ENCODE measurements at regions not wholly inside any gene's neighbourhood (a gene's known extent, or its start where the extent isn't known, plus 50 kb on each side); places are given as distances from the start of the nearest gene placed in this dataset.

GRCh38 chr3:181564222-181564621 is 147.5 kb upstream of the SOX2 start:
- no peaks in the 10 kb centered on the region for H3K9me2 ChIP-seq (replicated peaks; ENCODE audit: insufficient read depth, low read length)
- H3K9me3 ChIP-seq (ENCODE audit: insufficient read depth, low read length) = no peaks in the 10 kb centered on the region
- H3K4me3 ChIP-seq (ENCODE audit: insufficient read depth, low read length, poor library complexity, severe bottlenecking) = no peak overlapping the region
- no peaks in the 10 kb centered on the region for H3K36me3 ChIP-seq (ENCODE audit: low read length)
- no peak overlapping the region for H3K27ac ChIP-seq (ENCODE audit: low read depth, low read length)
- no peaks in the 10 kb centered on the region for H3K79me2 ChIP-seq (ENCODE audit: insufficient read depth, low read length)
- TF ChIP-seq CTCF (IDR thresholded peaks at IDR 0.05; ENCODE audit: insufficient read depth, low read length, poor library complexity, severe bottlenecking) (no peak), EZH2phosphoT487 (conservative IDR thresholded peaks at IDR 0.05; ENCODE audit: low read length) (no peak)
- H2AFZ ChIP-seq (ENCODE audit: low read depth, low read length, severe bottlenecking) = no peak overlapping the region
- H3F3A ChIP-seq (ENCODE audit: insufficient read depth) = no peaks in the 10 kb centered on the region
- H4K20me1 ChIP-seq (ENCODE audit: low read depth, low read length) = no peaks in the 10 kb centered on the region
- no peaks in the 10 kb centered on the region for H3K27me3 ChIP-seq (ENCODE audit: low read length)
- no peak overlapping the region for H3K9ac ChIP-seq (ENCODE audit: low read length)
- H3K4me2 ChIP-seq (ENCODE audit: low read depth, low read length, poor library complexity, severe bottlenecking) = no peak overlapping the region

DNA sequence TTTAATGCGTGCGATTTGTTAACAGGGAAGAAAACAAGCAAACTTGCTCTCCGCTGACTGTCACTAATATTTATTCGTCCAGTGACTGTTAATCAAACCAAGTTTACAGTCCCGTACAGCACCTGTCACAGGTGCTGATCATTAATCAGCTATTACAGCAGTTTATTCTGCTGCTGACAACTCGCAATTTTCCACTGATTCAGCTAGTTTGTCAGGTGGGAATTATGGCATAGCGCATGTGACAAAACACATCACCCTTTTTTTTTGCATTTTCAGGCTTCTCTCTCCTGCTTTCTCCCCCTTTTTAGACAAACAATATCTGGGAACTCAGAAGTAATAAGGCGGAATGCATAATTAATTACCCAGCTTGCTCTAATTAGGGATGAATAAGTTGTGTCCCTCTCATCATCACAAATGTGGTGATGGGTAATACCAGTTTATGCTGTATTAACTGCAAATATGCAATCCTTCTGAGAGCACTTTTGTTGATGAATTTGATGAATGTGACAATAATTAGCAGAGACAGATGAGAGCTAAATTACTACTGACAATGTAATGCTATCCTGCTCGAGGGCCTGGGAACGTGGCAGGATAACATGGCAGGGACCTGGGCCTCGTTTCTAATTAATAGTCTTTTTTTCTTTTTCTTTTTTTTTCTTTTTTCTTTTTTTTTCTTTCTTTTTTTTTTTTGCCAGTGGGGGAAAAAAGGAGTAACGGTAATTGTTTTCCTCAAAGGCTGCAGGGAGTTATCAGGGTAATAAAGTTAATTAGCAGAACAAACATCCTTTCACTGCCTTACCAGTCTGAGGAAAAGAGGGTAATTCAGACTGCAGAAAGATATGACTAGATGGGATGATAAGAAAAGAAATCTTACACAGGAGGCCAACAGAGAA is 150.3 kb upstream of the SOX2 start:
- TF ChIP-seq EZH2phosphoT487 (conservative IDR thresholded peaks at IDR 0.05; ENCODE audit: low read length) (no peak), CTCF (IDR thresholded peaks at IDR 0.05; ENCODE audit: insufficient read depth, low read length, poor library complexity, severe bottlenecking) (no peak)
- Histone ChIP-seq H3K27me3 (ENCODE audit: low read length) (no peaks in the 10 kb centered on the region), H3K36me3 (ENCODE audit: low read length) (no peaks in the 10 kb centered on the region), H3K27ac (ENCODE audit: low read depth, low read length) (no peak overlapping the region), H4K20me1 (ENCODE audit: low read depth, low read length) (no peaks in the 10 kb centered on the region), H3K79me2 (ENCODE audit: insufficient read depth, low read length) (no peaks in the 10 kb centered on the region), H3K4me3 (ENCODE audit: insufficient read depth, low read length, poor library complexity, severe bottlenecking) (no peak overlapping the region), H3F3A (ENCODE audit: insufficient read depth) (no peaks in the 10 kb centered on the region), H3K9me2 (replicated peaks; ENCODE audit: insufficient read depth, low read length) (no peaks in the 10 kb centered on the region), H3K9me3 (ENCODE audit: insufficient read depth, low read length) (no peaks in the 10 kb centered on the region), H3K9ac (ENCODE audit: low read length) (no peak overlapping the region), H3K4me2 (ENCODE audit: low read depth, low read length, poor library complexity, severe bottlenecking) (no peak overlapping the region), H2AFZ (ENCODE audit: low read depth, low read length, severe bottlenecking) (no peak overlapping the region)

DNA sequence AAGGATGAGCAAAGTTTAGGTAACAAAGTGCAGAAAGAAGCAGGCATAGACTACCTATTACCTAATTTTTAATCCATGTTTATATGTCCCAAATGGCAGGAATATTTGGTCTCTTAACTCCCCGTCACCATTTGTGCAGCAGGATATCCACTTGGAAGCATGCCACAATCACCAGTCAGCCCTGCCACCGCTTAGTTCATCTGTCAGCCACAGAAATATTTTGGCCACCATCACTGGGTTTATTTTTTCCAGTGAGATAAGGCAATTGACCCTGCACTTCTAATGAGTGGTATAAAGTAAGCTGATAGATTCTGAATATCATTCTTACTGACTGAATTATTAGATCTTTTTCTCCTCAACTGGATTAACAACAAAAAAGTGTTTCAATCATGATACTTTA is 152.9 kb upstream of the SOX2 start:
- Histone ChIP-seq H3K9me2 (replicated peaks; ENCODE audit: insufficient read depth, low read length) (no peaks in the 10 kb centered on the region), H3K4me3 (ENCODE audit: insufficient read depth, low read length, poor library complexity, severe bottlenecking) (no peak overlapping the region), H3K9ac (ENCODE audit: low read length) (no peak overlapping the region), H4K20me1 (ENCODE audit: low read depth, low read length) (no peaks in the 10 kb centered on the region), H3K79me2 (ENCODE audit: insufficient read depth, low read length) (no peaks in the 10 kb centered on the region), H3F3A (ENCODE audit: insufficient read depth) (no peaks in the 10 kb centered on the region), H3K27ac (ENCODE audit: low read depth, low read length) (no peak overlapping the region), H3K36me3 (ENCODE audit: low read length) (no peaks in the 10 kb centered on the region), H3K4me2 (ENCODE audit: low read depth, low read length, poor library complexity, severe bottlenecking) (no peak overlapping the region), H3K27me3 (ENCODE audit: low read length) (no peaks in the 10 kb centered on the region), H3K9me3 (ENCODE audit: insufficient read depth, low read length) (no peaks in the 10 kb centered on the region), H2AFZ (ENCODE audit: low read depth, low read length, severe bottlenecking) (no peak overlapping the region)
- TF ChIP-seq EZH2phosphoT487 (conservative IDR thresholded peaks at IDR 0.05; ENCODE audit: low read length) = no peak
- no peak for TF ChIP-seq CTCF (IDR thresholded peaks at IDR 0.05; ENCODE audit: insufficient read depth, low read length, poor library complexity, severe bottlenecking)

All from SU-DHL-6 (cell line).